Right lung (tissue), 2 donors: ENCODE measurements at regions not wholly inside any gene's neighbourhood (a gene's known extent, or its start where the extent isn't known, plus 50 kb on each side); places are given as distances from the start of the nearest gene placed in this dataset.

Experiments used
- DNase-seq, 2 donors: peaks; one replicate each; pipeline ENCODE4 v3.0.0-alpha.2; 2013

DNA sequence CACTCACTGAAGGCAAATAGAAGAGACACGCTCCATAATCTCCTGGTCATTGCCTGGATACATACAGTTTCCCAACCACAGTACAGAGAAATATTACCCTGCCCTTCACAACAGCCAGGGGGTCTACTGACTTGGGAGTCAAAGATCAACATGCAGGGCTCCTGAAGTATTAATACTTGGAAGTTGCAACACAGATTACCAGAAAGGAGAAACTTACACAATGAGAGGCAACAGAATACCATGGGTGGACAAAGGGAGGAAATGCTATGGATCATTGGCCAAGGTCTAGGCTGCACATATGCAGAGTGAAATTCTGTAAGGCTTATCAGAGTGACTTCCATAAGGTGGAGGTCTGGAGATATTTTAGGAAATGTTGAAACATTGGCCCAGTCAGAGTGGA, 267.9 kb upstream of the FAT3 start:
- no peak for DNase-seq

DNA sequence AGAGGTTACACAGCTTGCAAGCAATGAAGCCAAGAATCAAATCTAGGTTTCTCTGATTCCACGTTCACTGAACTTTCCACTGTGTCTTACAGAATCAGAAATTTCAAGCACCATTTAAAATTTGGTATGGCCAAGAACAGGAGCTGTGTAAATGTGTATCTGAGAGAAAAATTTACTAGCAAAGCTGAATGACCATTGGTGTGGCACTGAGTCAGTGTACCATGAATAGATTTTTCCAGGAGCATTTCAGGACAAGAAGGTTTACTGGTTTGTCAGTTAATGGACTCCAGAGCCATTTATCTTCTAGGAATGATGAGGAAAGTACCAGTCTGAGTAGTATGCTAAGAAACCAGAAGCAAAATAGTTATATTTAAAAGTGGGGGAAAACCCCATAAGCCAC, 269.4 kb upstream of the FAT3 start:
- no peak for DNase-seq

DNA sequence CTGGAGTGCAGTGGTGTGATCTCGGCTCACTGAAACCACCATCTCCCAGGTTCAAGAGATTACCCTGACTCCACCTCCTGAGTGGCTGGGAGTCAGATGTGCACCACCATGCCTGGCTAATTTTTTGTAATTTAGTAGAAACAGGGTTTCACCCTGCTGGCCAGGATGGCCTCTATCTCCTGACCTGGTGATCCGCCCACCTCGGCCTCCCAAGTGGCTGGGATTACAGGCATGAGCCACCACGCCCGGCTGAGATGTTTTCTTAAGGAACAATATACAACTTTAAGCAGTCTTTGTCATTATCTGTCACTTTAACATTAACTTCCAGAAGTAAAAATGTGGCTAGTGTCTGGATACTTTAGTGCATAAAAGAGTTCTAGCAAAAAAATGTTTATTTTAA, 272.6 kb upstream of the FAT3 start:
- no peak for DNase-seq

DNA sequence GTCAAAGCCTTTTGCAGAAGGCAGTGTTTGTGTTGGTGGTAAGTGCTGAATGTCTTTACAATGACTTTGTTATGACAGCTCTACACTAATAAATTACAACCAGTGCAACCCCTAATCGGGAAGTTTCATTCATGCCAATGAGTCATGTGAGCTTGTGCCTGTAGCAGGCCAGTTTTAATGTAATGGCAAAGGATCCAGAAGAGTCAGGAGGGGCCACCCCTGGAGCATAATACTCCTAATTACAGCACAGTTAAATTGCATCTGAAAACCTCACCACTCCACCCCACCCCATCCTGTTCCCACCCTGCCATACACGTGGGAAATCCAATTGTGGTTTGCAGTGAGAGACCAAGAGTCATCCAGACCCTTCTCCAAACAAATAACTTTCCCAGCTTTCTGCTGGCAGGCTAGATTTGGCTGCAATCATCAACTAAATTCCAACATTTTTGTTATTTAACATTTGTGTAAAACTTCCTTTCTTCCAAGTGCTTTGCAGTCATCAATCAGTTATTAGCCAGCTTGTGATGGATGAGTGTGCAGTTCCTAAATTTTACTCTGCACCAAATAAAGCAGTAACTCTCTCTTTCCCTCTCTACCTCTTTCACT, 277.3 kb upstream of the FAT3 start:
- DNase-seq, result peak in 1 of 2 donors; percentile 16

DNA sequence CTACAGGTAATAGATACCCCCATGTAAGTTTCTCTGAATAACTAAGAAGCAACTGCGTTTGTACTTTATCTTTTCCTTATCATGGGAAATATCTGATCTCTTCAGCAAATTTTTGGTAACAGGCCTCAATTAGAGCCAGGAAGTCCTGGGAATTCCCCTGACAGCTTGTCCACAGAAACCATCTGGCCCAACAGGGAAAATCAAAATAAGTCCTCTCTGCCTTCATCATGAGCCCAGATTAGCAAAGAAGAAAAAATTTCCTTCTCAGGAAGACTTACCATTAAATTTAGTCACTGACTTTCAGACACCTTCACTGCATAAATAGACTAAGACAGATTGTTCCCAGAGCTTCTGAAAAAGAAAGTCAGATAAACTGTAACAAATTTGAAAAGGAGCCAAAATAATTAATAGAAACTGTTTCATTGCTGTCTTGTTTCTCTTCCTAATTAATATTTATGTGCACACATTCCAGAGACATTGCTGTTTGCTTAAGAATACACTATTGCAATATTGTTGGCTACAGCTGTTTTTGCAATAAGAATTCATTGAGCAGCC, 278.1 kb upstream of the FAT3 start:
- DNase-seq, result no peak

DNA sequence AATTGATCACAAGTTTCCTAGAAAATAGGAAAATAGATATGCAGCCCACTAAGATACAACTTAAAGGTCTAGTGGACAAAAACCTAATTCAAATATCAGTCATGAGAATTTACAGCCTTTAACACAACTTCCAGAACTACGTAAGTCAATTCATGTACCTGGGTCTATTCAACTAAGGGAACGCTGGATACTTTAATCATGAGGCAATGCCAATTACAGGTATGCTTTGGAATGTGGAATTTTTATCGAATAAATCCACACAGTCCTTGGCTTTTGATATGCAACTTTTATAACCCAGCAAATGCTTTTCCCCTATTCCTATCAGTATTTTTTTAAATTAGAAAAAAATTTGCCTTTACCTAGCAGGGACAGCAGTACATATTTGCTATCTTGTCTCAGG, 289.5 kb upstream of the FAT3 start:
- DNase-seq, result no peak

DNA sequence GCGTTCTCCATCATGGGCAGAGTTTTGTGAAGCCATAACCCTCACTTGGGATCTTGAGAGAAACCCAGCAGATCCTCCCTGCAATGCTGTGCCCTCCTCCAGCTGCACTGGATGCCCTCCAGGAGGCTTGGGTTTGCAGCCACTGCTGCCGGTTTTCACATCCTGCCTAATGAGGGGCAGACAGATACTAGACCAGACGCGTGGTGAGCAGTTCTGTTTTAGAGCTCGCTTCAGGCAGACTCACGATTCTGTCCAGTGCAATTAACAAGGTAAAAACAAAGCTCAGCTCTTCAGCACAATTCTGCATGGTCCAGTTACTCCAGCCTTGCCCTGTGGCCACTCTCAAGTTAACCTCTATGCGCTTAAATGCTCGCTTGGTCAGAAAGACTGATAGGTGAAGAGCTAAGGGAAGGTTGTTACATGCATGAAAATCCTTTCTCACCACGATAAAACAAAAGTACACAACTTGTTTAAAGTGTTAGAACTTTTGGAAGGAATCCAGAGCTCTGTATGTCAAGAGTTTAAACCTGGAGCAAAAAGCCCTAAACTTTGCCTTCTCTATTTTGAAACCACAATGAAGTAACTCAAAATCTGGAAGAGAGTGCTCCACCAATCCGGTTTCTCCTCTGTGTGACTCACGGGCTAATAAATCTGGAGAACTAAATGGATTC, 292.3 kb upstream of the FAT3 start:
- no peak for DNase-seq

DNA sequence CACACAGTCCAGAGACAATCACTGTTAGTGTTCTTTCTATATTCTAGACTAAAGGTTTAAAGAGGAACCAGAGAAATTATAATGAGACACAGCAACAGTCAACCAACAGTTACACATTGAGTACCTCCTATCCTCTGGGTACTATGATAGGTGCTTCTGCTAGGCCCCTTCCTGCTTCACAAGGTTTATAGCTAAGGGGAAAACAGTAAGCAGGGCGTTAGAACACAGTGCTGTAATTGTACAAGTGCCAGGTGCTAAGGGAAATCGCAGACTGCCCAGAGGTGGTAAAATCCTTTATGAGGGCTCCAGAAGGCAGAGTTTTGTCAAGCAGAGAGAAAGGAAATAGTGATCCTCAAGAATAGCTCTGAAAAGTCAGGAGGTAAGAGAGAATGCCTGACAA, 297.2 kb upstream of the FAT3 start:
- no peak for DNase-seq

DNA sequence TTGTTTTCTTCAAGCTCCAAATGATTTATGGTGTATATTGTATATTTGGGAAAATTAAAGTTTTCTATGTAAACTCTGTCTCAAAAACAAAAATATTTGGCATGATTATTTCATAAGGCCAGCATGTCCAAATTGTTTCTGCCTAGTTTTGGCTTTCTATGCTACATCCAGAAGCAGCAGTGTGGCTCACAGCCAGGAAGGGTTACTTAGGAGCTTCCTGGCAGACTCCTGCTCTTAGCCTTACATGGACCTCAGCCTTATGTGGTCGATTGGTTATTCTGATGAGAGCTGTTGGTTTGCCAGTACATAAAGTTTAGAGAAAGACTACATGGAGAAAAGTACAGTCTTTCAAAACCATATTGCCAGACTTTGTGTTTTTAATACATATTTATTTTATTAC, 297.7 kb upstream of the FAT3 start:
- no peak for DNase-seq

DNA sequence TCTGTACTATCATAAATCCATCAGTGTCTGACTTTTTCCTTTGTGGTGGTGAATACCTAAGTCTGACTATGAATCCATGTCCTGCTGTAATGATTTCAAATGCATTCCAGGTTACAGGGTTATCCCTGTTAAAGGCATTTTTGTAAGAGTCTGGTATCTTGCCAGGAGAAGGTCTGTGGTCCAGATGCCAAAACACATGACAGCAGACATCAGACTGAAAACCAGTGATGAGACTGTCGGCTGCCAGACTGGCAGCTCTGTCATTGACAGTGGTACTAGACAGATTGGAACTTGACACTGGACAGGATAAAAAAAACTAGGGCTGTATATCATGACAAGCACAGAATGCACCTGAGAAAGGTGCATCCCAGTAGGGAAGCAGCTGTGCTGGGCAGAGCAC, 301.8 kb upstream of the FAT3 start:
- DNase-seq, result no peak

DNA sequence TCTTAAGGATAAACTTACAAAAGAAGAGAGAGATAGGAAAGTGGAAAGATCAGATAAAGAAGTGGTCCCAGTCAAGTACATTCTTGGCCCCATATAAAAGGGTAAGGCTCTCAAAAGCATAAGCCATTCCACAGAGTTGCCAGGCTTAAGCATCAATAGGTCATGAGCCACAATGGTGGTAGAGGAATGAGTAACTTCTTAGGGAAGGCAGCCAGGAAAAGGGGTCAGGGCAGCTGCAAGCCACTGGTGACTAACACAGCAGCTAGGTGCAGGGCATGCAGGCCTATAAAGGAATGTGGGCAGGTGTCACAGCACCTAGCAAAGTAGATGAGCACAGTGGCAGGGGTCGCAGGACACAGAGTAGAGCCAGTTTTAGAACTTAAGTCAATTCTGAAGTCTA, 302.6 kb upstream of the FAT3 start:
- no peak for DNase-seq

DNA sequence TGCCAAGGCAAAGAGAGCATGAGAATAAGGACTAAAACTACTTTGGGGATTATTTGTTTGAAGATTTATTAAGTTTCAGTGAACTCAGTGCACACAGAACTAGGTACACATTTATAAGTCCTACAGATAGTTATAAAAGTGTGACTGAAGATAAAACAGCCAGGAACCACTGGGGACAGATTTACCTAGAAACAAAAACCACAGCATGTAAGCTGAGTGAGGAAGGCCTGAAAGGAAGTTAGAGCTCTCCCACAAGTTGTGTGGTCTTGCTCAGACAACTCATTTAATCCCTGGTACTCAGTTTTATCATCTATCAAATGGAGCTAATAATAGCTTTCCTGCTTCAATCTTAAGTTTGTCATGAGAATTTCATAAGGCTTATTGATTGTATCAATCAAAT, 311.2 kb upstream of the FAT3 start:
- DNase-seq, result no peak

DNA sequence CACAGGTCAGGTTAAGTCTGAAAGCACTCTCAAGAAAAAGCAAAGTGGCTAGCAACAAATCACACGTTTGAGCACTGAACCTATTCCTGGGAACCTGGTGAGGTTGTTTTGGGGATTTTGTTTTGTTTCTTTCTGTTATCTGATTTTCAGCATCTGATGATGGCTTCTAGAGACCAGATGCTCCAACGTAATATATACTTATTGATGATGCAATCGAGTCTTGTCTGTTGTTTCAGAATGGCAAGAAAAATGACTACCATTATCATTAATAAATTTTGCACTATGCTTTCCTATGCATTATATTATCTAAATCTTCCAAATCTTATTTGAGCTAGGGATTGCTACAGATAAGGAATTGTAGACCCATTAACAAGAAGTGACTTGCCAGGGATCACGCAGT, 312.3 kb upstream of the FAT3 start:
- no peak for DNase-seq

DNA sequence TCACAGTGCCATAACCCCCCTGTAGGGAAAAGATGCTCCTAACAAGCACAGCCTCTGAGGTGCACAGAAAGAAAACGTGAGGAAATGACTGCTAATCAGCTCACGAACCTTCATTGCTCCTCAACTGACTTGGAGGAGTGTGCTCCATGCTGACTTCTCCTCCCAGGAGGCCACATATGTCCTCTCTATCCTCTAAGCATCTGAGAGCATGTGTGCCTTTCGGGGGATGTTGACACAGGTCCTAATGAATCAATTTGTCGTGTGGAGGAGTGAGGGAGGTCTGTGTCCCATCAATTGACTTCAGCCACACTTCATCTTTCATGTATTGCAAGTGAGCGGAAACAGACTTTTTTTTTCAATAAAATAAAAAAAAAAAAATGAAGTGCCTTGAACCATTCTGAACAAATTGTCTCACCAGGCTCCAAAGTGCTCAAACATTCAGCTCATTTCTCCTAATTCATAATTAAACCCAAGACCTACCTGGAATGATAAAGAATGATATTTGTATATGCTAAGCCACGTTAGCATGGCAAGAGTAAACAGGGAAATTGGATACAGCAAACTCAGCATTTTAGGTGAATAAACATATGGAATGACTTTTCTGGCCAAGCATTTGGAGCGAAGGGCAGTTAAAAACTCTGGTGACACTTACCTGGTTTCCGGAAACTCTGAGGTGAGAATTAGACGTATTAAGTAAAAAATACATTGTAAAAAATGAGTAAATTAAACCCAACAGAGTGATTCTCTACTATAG, 317.6 kb upstream of the FAT3 start:
- no peak for DNase-seq

DNA sequence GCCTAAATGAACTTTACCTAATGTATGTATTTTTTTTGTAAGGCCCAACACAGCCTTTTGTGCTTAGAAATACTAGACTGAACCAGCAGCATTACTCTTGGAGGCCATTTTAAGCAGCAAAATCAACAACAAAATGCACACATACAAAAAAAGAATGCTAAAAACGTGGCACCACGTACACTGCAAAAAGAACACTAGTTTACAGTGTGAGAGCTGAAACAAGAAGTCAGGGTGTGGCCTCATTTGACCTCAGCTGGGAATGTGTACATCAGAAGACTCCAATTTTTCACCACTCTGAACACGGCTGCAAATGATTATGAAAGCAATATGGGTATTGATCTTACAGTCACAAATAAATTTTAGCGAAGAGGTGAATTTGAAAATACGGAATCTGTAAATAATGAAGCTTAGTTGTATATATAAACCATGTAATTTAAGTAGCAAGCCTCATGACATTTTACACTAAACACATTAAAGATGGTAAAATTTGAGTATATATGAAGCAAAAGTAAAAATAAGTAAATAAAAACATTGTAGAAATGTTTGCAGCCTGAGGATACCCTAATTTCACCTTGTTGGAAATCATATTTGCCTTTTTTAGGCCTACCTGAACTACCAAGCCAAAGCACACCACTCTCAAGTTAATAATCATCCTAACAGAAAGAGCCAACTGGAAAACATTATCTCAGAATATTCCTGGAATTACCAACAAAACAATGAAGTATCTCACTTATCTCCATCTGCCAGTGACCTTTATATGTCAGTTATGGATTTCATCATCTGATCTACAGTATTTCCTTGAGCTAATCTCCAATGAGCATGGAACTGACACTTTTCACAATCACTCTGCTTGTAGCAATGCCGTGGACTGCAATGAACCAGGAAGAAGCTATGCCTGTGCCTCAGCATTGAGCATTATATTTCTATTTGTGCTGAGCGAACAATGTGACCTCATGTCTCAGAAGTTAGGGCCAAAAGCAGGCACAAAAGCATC, 319.5 kb upstream of the FAT3 start:
- DNase-seq, result no peak

DNA sequence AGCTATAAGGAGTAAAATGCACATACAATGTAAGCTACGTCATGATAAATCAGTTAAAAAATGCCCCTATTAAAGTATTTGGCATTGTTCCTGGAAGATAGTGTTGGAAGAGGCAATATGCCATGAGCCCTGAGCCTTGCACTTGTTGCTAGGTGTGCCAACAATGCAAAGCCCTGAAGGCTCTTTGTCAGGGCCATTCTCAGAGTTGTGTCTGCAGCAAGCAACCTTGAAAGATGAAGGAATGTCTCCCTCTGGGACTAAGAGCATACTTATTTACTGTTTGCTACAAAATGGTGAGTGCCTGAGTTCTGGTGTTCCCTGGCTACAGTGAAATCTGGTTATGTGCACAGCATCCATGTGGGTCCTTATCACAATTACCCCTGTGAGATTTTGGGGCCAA, 322.3 kb upstream of the FAT3 start:
- DNase-seq, result no peak

DNA sequence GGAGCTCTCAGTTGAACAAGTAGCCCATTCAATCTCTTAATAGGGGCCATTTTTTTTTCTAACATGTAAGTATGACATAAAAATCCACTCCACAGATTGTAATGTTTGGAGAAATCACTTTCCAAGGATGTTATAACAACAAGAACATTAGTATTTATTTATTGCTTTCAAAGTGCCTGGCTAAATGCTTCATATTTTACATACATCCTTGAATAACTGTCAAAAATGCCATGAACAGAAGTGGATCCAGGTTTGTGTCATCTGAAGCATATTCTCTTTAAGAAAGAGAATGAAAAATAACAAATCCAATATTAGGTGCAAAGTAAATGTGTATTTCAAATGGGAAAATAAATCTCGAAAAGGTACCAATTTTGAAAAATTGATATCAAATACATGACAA, 344.0 kb upstream of the FAT3 start:
- no peak for DNase-seq

DNA sequence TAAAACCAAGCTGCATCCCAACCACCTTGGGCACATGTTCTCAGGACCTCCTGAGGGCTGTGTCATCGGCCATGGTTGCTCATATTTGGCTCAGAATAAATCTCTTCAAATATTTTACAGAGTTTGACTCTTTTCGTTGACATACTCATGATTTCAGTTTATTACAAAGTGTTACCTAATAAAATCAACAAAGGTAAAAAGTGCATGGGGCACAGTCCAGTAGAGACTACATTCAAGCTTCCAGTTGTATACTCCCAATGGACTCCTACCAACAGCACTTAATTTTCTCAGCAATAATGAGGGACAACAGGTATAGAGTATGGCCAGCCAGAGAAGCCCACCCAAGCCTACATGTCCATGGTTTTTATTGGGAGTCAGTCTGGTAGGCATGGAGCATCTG, 347.9 kb upstream of the FAT3 start:
- no peak for DNase-seq

DNA sequence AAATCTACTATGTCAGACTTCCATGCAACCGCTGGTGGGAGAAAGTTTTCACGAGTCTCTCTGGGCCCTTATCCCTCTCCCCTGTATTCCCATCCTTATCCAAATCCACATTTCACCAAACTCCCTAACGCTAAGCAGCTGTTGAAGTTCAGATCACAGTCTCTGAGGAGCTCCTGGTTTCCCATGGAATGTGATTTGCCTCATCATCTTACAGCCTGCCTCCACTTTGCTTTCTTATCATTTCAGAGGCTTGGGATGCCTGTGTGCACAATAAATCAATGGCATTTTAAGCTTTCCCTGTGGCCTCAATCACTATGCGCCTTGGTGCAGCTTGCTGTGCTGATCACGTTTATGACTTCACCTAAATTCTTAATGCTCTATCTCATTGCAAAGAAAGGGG, 352.4 kb upstream of the FAT3 start:
- no peak for DNase-seq

DNA sequence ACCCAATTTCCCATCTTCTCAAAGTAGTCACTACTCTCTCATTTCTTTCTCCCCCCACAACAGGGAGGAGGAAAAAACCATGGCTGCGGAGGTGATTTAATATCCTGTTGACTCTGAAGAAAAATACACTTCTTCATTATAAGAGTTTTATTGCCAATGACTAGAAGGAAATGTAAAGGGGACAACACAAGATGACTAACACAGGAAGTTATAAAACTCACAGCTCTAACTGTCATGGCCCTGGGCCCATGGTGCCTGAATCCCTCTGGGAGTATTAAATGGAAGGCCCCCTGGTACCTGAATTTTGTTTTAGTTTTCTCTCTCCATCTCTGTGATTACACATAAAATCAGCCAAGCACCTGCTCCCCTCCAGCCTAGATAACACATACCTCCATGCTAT, 352.8 kb upstream of the FAT3 start:
- no peak for DNase-seq

DNA sequence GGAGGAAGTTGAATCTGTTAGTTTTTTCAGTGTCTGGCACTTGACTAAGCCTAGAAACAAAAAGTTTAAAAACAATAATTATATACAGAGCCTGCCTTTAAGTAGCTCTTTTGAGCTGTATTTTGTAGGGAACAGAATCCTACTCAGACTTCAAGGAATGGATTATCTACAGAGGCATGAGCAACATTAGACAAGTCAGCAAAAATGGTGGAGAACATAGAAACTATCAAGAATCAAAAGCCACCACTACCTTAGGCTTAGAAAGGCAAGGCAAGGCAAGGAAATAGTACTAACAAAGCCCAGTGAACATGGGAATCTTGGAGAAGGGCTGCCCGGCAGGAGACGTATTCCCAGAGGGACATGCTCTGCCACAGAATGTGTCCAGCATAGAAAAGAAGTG, 353.6 kb upstream of the FAT3 start:
- DNase-seq, result no peak

DNA sequence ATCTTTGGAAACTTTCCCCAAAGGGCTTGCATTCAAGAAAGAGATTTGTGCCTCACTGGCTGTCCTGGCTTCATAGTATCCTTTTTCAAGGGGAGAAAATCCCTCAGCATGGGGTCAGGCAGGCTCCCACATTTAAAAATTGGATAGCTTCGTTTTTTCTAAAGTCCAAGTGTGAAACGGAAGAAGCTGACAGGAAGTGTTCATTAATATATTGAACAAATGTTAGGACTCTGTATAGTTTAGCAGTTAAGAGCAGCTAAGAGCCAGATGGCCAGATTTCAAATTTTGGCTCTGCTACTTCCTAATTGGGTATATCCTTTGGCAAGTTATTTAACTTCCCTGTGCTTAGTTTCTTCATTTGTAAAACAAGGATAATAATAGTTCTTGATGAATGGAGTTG, 354.9 kb upstream of the FAT3 start:
- DNase-seq, result peak; percentile 57 to 62
